K562 (cell line): ENCODE measurements at regions not wholly inside any gene's neighbourhood (a gene's known extent, or its start where the extent isn't known, plus 50 kb on each side); places are given as distances from the start of the nearest gene placed in this dataset.

Experiments
- ATAC-seq: fragments of 200-7000 bp; cut with Tn5 transposase; 3 replicates; pipeline ENCODE4 v1.9.1; 2020; ENCODE audit warnings: moderate library complexity
- BruUV-seq: library from RNA; stranded (reverse); fragments of 400-500 nt; replicated peaks from 2 replicates; lab custom pipeline; 2021; lab: Mats Ljungman, UMichigan
- CTCF ChIA-PET: fragments of 300-600 bp; formaldehyde crosslinking; extraction: SDS; loops from one replicate; lab custom pipeline; 2021; ENCODE audit warnings: low intra/inter-chr PET ratio; lab: Yijun Ruan, JAX
- POLR2A ChIA-PET: fragments of 300-600, 350-650 bp; sonication (Branson Sonifier 250); formaldehyde crosslinking; extraction: SDS; loops from one replicate; lab custom pipeline; 2021; ENCODE audit warnings: antibody characterized with exemption, inconsistent platforms; lab: Yijun Ruan, JAX
- DNase-seq, 4 experiments: peaks; one replicate each; pipeline versions ENCODE4 v3.0.0 to v3.0.0-alpha.2; 2011 to 2018; ENCODE audit warnings: low spot score in 3 of 4, mixed read lengths in 3 of 4; ENCODE audit errors: extremely low read depth in 1 of 4
- FAIRE-seq: peaks from 2 replicates; lab custom pipeline; 2011; peaks lifted over from hg19 to GRCh38; lab: Jason Lieb, UNC
- H2AFZ ChIP-seq: 2 replicates; pipeline ENCODE4 v1.6.0; 2011; ENCODE audit warnings: low read depth, low read length, control low read depth, inconsistent platforms
- H3K27ac ChIP-seq: fragments of 200-600 bp; 3 replicates; pipeline ENCODE4 v1.8.0; 2011; ENCODE audit warnings: low read depth, mild to moderate bottlenecking, control low read depth, inconsistent platforms, low read length, moderate library complexity, mixed read lengths; ENCODE audit errors: extremely low read depth
- H3K27me3 ChIP-seq, 2 experiments: fragments of 300-600 bp in 1 of 2; 2 replicates in 1 of 2; 3 replicates in 1 of 2; pipeline versions ENCODE4 v1.6.0 to v1.8.0; 2011; ENCODE audit warnings: inconsistent platforms in 2 of 2, low read length in 2 of 2, mild to moderate bottlenecking in 1 of 2, mixed read lengths in 1 of 2, moderate library complexity in 1 of 2; ENCODE audit not compliant: control insufficient read depth in 2 of 2, insufficient read depth in 2 of 2
- H3K36me3 ChIP-seq: fragments of 300-600 bp; 3 replicates; pipeline ENCODE4 v1.8.0; 2011; ENCODE audit warnings: mild to moderate bottlenecking, low read length, inconsistent platforms; ENCODE audit not compliant: control insufficient read depth, insufficient read depth
- H3K4me1 ChIP-seq, 2 experiments: fragments of 200-600 bp in 1 of 2; replicated peaks in 1 of 2; 2 replicates in 1 of 2; 3 replicates in 1 of 2; pipeline versions ENCODE4 v1.5.1 to v1.8.0; 2011; ENCODE audit warnings: inconsistent platforms in 2 of 2, low read length in 2 of 2, mild to moderate bottlenecking in 1 of 2, mixed read lengths in 1 of 2, moderate library complexity in 1 of 2; ENCODE audit not compliant: control insufficient read depth in 2 of 2, insufficient read depth in 2 of 2
- H3K4me2 ChIP-seq: 2 replicates; pipeline ENCODE4 v1.6.1; 2011; ENCODE audit warnings: low read length, control low read depth, inconsistent platforms, mixed read lengths; ENCODE audit not compliant: insufficient read depth
- H3K4me3 ChIP-seq: fragments of 200-600 bp; sonication (generic), shearing (Covaris generic); 2 replicates; pipeline ENCODE4 v1.5.1; 2016; ENCODE audit warnings: control low read depth, inconsistent platforms
- H3K79me2 ChIP-seq: fragments of 200-600 bp; 3 replicates; pipeline ENCODE4 v1.8.0; 2011; ENCODE audit warnings: low read length, inconsistent platforms; ENCODE audit not compliant: control insufficient read depth, insufficient read depth
- H3K9ac ChIP-seq, 2 experiments: 2 replicates each; pipeline versions ENCODE4 v1.6.0 to v1.6.1; 2011; ENCODE audit warnings: low read depth in 2 of 2, low read length in 2 of 2, control low read depth in 1 of 2, inconsistent platforms in 1 of 2, mild to moderate bottlenecking in 1 of 2, mixed read lengths in 1 of 2; ENCODE audit not compliant: insufficient read depth in 1 of 2
- H3K9me1 ChIP-seq: one replicate; pipeline ENCODE4 v1.6.0; 2011; ENCODE audit warnings: inconsistent platforms, mild to moderate bottlenecking, low read length, moderate library complexity; ENCODE audit not compliant: control insufficient read depth, insufficient read depth
- H3K9me3 ChIP-seq: replicated peaks from 2 replicates; pipeline ENCODE4 v1.5.1; 2011; ENCODE audit warnings: low read depth, low read length, inconsistent platforms; ENCODE audit not compliant: control insufficient read depth, insufficient read depth
- H4K20me1 ChIP-seq: replicated peaks from 2 replicates; pipeline ENCODE4 v1.6.1; 2011; ENCODE audit warnings: low read length, inconsistent platforms, mixed read lengths; ENCODE audit not compliant: control insufficient read depth, insufficient read depth
- BRF1 ChIP-seq: IDR thresholded peaks from 3 replicates; pipeline ENCODE4 v1.6.1; 2011; ENCODE audit warnings: borderline replicate concordance, mild to moderate bottlenecking; ENCODE audit not compliant: insufficient read length; ENCODE audit errors: extremely low read depth
- CAMTA2 ChIP-seq: fragments of 250-450 bp; sonication (Bioruptor Pico); conservative IDR thresholded peaks from 2 replicates; pipeline ENCODE4 v1.5.1; 2022
- ETS1 ChIP-seq: conservative IDR thresholded peaks from 2 replicates; pipeline ENCODE4 v1.6.1; 2011; ENCODE audit warnings: low read depth, mild to moderate bottlenecking, low read length; ENCODE audit not compliant: control insufficient read depth
- GATAD2A ChIP-seq: fragments of 450-650 bp; IDR thresholded peaks from 2 replicates; pipeline ENCODE4 v1.6.1; 2017
- HEY1 ChIP-seq: fragments of 250-450 bp; sonication (Bioruptor Pico); IDR thresholded peaks from 2 replicates; pipeline ENCODE4 v1.5.0; 2020; ENCODE audit warnings: mild to moderate bottlenecking, moderate library complexity, borderline replicate concordance
- HMG20B ChIP-seq: fragments of 250-450 bp; sonication (Bioruptor Pico); IDR thresholded peaks from 2 replicates; pipeline ENCODE4 v1.5.0; 2021; ENCODE audit warnings: mild to moderate bottlenecking
- HNRNPH1 ChIP-seq: fragments of 200-400 bp; formaldehyde crosslinking; optimal IDR thresholded peaks from 2 replicates; pipeline ENCODE3; 2017; ENCODE audit warnings: low read depth, mild to moderate bottlenecking, low read length, moderate library complexity
- MAX ChIP-seq: sonication (generic); formaldehyde crosslinking; IDR thresholded peaks from 2 replicates; pipeline ENCODE4 v1.9.0; 2022; ENCODE audit warnings: mild to moderate bottlenecking, missing genetic modification reagents
- PCBP2 ChIP-seq: fragments of 200-400 bp; formaldehyde crosslinking; IDR thresholded peaks from 2 replicates; pipeline ENCODE4 v1.6.1; 2018; ENCODE audit warnings: low read length, low read depth, mild to moderate bottlenecking, moderate library complexity; ENCODE audit not compliant: poor library complexity, severe bottlenecking
- RNF2 ChIP-seq: sonication (generic); IDR thresholded peaks from 2 replicates; pipeline ENCODE4 v1.6.1; 2016
- TBP ChIP-seq: optimal IDR thresholded peaks from 2 replicates; pipeline ENCODE3; 2011; ENCODE audit warnings: low read depth, low read length, improper control_type of control experiment
- TRIM28 ChIP-seq: fragments of 450-650 bp; IDR thresholded peaks from 2 replicates; pipeline ENCODE4 v1.6.1; 2017
- TSHZ1 ChIP-seq: fragments of 250-450 bp; sonication (Bioruptor Pico); IDR thresholded peaks from 2 replicates; pipeline ENCODE4 v1.4.0; 2020; ENCODE audit warnings: mild to moderate bottlenecking, moderate library complexity
- ZBTB12 ChIP-seq: fragments of 250-450 bp; sonication (Bioruptor Pico); IDR thresholded peaks from 2 replicates; pipeline ENCODE4 v1.4.0; 2020
- ZC3H8 ChIP-seq: fragments of 450-650 bp; IDR thresholded peaks from 2 replicates; pipeline ENCODE4 v1.6.1; 2017
- ZNF140 ChIP-seq: fragments of 250-450 bp; sonication (Bioruptor Pico); IDR thresholded peaks from 2 replicates; pipeline ENCODE4 v1.8.0; 2021; ENCODE audit warnings: moderate library complexity, mild to moderate bottlenecking, inconsistent platforms
- ZNF507 ChIP-seq: conservative IDR thresholded peaks from 2 replicates; pipeline ENCODE4 v1.6.1; 2017; ENCODE audit warnings: missing genetic modification characterization, missing compliant biosample characterization
- ZNF699 ChIP-seq: fragments of 250-450 bp; sonication (Bioruptor Pico); IDR thresholded peaks from 2 replicates; pipeline ENCODE4 v1.8.0; 2021; ENCODE audit warnings: mild to moderate bottlenecking, moderate library complexity; ENCODE audit not compliant: insufficient replicate concordance
- WGBS: fragments of 100-300 bp; shearing (Covaris generic); methylation state at CpG from one replicate; pipeline ENCODE4 v1.1.6; 2016; ENCODE audit warnings: low coverage, mixed read lengths; ENCODE audit not compliant: insufficient coverage; ENCODE audit errors: missing lambda C conversion rate; 5-methylcytosine and 5-hydroxymethylcytosine counted together
- in situ Hi-C: fragments of 300-500 bp; cut with MboI; formaldehyde crosslinking; loops from 4 replicates; pipeline ENCODE4 v1.15.0; 2018; ENCODE audit warnings: inconsistent platforms, mixed read lengths
- intact Hi-C: fragments of 100-400 bp; cut with micrococcal nuclease; formaldehyde crosslinking; loops from 2 replicates; pipeline ENCODE4 v1.14.2; 2022

GRCh38 chr13:76769271-76769791 is 116.9 kb downstream of the KCTD12 start (continued):
- TF ChIP-seq TSHZ1: no peak

- intact Hi-C loops (no loop called here), in situ Hi-C loops (no loop called here)
- CTCF ChIA-PET: no interaction called here
- ATAC-seq (no peak), FAIRE-seq (no peak), DNase-seq (no peak)
- POLR2A ChIA-PET: no interaction called here
- Histone ChIP-seq H3K36me3 (no peaks in the 10 kb centered on the region), H3K4me3 (no peak overlapping the region), H2AFZ (no peak overlapping the region), H3K9me3 (no peaks in the 10 kb centered on the region), H3K9ac (no peak overlapping the region), H3K4me1 (no peaks in the 10 kb centered on the region), H3K9me1 (no peaks in the 10 kb centered on the region), H3K27me3 (no peaks in the 10 kb centered on the region), H3K4me2 (no peak overlapping the region), H4K20me1 (no peaks in the 10 kb centered on the region), H3K27ac (no peak overlapping the region), H3K79me2 (no peaks in the 10 kb centered on the region)
- no TSS peak for BruUV-seq
- WGBS: no CpG with 5 or more reads among the region's 1 CpG
- TF ChIP-seq HEY1 (CRISPR knock-in tag): no peak
- TF ChIP-seq CAMTA2: no peak
- TF ChIP-seq HMG20B (CRISPR knock-in tag): no peak
- no peak for TF ChIP-seq RNF2
- no peak for TF ChIP-seq ZNF699 (CRISPR knock-in tag)
- no peak for TF ChIP-seq ZBTB12 (CRISPR knock-in tag)
- TF ChIP-seq ETS1: no peak
- TF ChIP-seq BRF1: no peak
- no peak for TF ChIP-seq MAX (CRISPR knock-in tag)
- TF ChIP-seq HNRNPH1: no peak
- no peak for TF ChIP-seq ZNF140 (CRISPR knock-in tag)
- TF ChIP-seq TBP: no peak
- no peak for TF ChIP-seq GATAD2A
- TF ChIP-seq ZC3H8: no peak
- no peak for TF ChIP-seq PCBP2
- no peak for TF ChIP-seq ZNF507
- TF ChIP-seq TRIM28: no peak
These were observed 117.8 kb downstream of the KCTD12 start for GRCh38 chr13:76768384-76768783.
